ENCODE measurements at regions not wholly inside any gene's neighbourhood (a gene's known extent, or its start where the extent isn't known, plus 50 kb on each side); places are given as distances from the start of the nearest gene placed in this dataset.

GRCh38 chr1:168991667-168992475 lies 114.6 kb upstream of the ATP1B1 start:
- TF ChIP-seq ZNF274 (IDR thresholded peaks at IDR 0.05; ENCODE audit: low read depth, low read length): no peak
- TF ChIP-seq SUZ12 (IDR thresholded peaks at IDR 0.05; ENCODE audit: extremely low read depth, insufficient read depth, insufficient read length): no peak
- TF ChIP-seq YY1 (IDR thresholded peaks at IDR 0.05; ENCODE audit: insufficient read depth, insufficient read length): no peak
